Vagina (tissue), 2 donors: ENCODE measurements at regions not wholly inside any gene's neighbourhood (a gene's known extent, or its start where the extent isn't known, plus 50 kb on each side); places are given as distances from the start of the nearest gene placed in this dataset.

Experiments used
- CTCF ChIP-seq, 3 experiments: fragments of 450-650 bp in 2 of 3; fragments of 200-600 bp in 1 of 3; sonication (generic) in 1 of 3; IDR thresholded peaks; one replicate each; pipeline ENCODE4 v1.5.1; 2017 to 2019; ENCODE audit warnings: antibody characterized with exemption in 3 of 3, mild to moderate bottlenecking in 2 of 3, moderate library complexity in 2 of 3
- POLR2AphosphoS5 ChIP-seq, 2 donors: sonication (generic); formaldehyde crosslinking; IDR thresholded peaks; one replicate each; pipeline ENCODE4 v1.9.0; 2017; ENCODE audit warnings: antibody characterized with exemption in 2 of 2, mild to moderate bottlenecking in 2 of 2, low read depth in 1 of 2; ENCODE audit not compliant: insufficient read depth in 1 of 2

GRCh38 chrX:63581398-63581797, 203.6 kb downstream of the ARHGEF9 start:
- TF ChIP-seq POLR2AphosphoS5 (IDR thresholded peaks at IDR 0.05; ENCODE audit: insufficient read depth in 1 of 2, low read depth in 1 of 2) (no peak), CTCF (IDR thresholded peaks at IDR 0.05) (no peak)
